Transverse colon (tissue), 4 donors: ENCODE measurements at regions not wholly inside any gene's neighbourhood (a gene's known extent, or its start where the extent isn't known, plus 50 kb on each side); places are given as distances from the start of the nearest gene placed in this dataset.
"Not testable (repeated sequence)": the region's sequence is repeated elsewhere in the genome, so short reads cannot be mapped to it uniquely, and the experiment has no call there.

Experiments
- DNase-seq: peaks from one replicate; pipeline ENCODE4 v3.0.0-alpha.2; 2019
- H3K27ac ChIP-seq, 4 donors: fragments of 200-600 bp; sonication (generic); 2 replicates each; pipeline ENCODE4 v1.5.1; 2016 to 2018; ENCODE audit warnings: inconsistent platforms in 4 of 4
- H3K27me3 ChIP-seq: fragments of 200-600 bp; sonication (generic); 2 replicates; pipeline ENCODE4 v1.5.1; 2017; ENCODE audit warnings: inconsistent platforms
- H3K36me3 ChIP-seq, 4 donors: fragments of 200-600 bp; sonication (generic); 2 replicates each; pipeline ENCODE4 v1.5.1; 2017 to 2019; ENCODE audit warnings: inconsistent platforms in 4 of 4
- H3K4me1 ChIP-seq, 4 donors: fragments of 200-600 bp; sonication (generic); 2 replicates each; pipeline ENCODE4 v1.5.1; 2017 to 2020; ENCODE audit warnings: inconsistent platforms in 4 of 4
- H3K4me3 ChIP-seq, 4 donors: fragments of 200-600 bp; sonication (generic); 1 replicate in 1 of 4; 2 replicates in 3 of 4; pipeline versions ENCODE4 v1.5.1 to v1.6.1; 2017 to 2019; ENCODE audit warnings: inconsistent platforms in 4 of 4
- H3K9me3 ChIP-seq, 2 donors: fragments of 200-600 bp; sonication (generic); 2 replicates each; pipeline ENCODE4 v1.5.1; 2017 to 2019; ENCODE audit warnings: inconsistent platforms in 2 of 2
- EP300 ChIP-seq: sonication (generic); formaldehyde crosslinking; IDR thresholded peaks from one replicate; pipeline ENCODE4 v1.6.1; 2017; ENCODE audit warnings: antibody characterized with exemption, low read depth
- POLR2A ChIP-seq: fragments of 450-650 bp; IDR thresholded peaks from one replicate; pipeline ENCODE4 v1.6.1; 2016; ENCODE audit warnings: antibody characterized with exemption, mild to moderate bottlenecking, moderate library complexity
- POLR2AphosphoS5 ChIP-seq, 3 donors: sonication (generic); formaldehyde crosslinking; IDR thresholded peaks; one replicate each; pipeline ENCODE4 v1.6.1; 2016; ENCODE audit warnings: antibody characterized with exemption in 3 of 3
- WGBS, 2 donors: methylation state at CpG; one replicate each; pipeline ENCODE4 v1.1.5; 2018; ENCODE audit warnings: low coverage in 1 of 2; 5-methylcytosine and 5-hydroxymethylcytosine counted together
- in situ Hi-C, 4 donors: fragments of 200-750 bp; cut with MboI; loops; one replicate each; pipeline versions ENCODE4 v1.15.0 to v1.15.1; 2017; ENCODE audit warnings: low sequenced_read_pairs in 3 of 4, low pct_ligation_motif_present in 1 of 4, low pct_unique_long_range_greater_than_20kb in 1 of 4
- intact Hi-C: fragments of 100-400 bp; cut with DNase I; formaldehyde crosslinking; loops from one replicate; pipeline ENCODE4 v1.15.1; 2023; ENCODE audit warnings: low total_unique reads
- TF ChIP-seq, protein P1 (sequence below), 5 experiments: fragments of 200-600 bp in 3 of 5; fragments of 450-650 bp in 2 of 5; sonication (generic) in 3 of 5; IDR thresholded peaks; 1 replicate in 2 of 5; 2 replicates in 3 of 5; pipeline ENCODE4 v1.5.1; 2016 to 2017; ENCODE audit warnings: antibody characterized with exemption in 5 of 5, inconsistent platforms in 3 of 5, mild to moderate bottlenecking in 2 of 5, moderate library complexity in 1 of 5

DNA sequence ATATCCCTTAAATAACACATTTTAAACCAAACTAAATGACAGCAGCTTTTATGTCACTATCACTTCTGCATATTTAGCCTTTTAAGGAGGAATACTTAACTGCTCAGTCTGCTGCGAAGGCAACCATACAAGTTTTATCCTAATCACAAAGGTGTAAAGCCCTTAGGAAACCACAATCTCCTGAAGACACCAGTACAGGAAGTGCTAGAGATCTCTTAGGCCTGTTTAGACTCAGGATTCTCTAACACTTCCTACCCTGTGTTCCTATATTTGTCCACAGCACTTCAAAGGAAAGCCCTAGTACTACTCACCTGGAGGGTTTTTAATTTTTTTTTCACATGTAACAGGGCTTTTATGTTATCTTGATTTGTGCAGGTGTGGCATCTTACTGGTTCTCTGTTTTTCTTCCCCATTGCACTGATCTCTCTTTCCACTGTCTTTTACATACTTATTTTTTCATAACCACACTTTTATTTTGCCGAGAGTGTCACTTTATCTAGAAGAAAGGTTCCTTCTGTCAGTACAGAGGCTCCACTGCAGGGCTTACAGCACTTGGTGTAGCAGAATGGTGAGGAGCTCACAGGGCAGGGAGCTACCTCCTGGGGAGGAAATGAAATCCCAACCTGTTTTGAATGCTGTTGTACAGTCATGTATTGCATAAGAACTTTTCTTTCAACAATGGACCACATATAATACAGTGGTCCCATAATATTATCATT, 1060.6 kb upstream of the ACO1 start:
- Histone ChIP-seq H3K9me3 (no peaks in the 10 kb centered on the region), H3K4me1 (no peaks in the 10 kb centered on the region), H3K27me3 (no peaks in the 10 kb centered on the region), H3K4me3 (no peak overlapping the region), H3K27ac (no peak overlapping the region), H3K36me3 (no peaks in the 10 kb centered on the region)
- TF ChIP-seq EP300, result no peak
- no peak for TF ChIP-seq POLR2A
- TF ChIP-seq, protein P1, sequence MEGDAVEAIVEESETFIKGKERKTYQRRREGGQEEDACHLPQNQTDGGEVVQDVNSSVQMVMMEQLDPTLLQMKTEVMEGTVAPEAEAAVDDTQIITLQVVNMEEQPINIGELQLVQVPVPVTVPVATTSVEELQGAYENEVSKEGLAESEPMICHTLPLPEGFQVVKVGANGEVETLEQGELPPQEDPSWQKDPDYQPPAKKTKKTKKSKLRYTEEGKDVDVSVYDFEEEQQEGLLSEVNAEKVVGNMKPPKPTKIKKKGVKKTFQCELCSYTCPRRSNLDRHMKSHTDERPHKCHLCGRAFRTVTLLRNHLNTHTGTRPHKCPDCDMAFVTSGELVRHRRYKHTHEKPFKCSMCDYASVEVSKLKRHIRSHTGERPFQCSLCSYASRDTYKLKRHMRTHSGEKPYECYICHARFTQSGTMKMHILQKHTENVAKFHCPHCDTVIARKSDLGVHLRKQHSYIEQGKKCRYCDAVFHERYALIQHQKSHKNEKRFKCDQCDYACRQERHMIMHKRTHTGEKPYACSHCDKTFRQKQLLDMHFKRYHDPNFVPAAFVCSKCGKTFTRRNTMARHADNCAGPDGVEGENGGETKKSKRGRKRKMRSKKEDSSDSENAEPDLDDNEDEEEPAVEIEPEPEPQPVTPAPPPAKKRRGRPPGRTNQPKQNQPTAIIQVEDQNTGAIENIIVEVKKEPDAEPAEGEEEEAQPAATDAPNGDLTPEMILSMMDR (IDR thresholded peaks at IDR 0.05), result no peak
- no peak for TF ChIP-seq POLR2AphosphoS5 (IDR thresholded peaks at IDR 0.05)
- 51 to 57% methylated on average over 2 of the region's 2 CpGs for WGBS, 2 donors
- no peak for DNase-seq
- intact Hi-C loops, result no loop called here
- in situ Hi-C loops, result loop anchor here in 1 of 4 donors (25.0 kb wide), 1 partner anchor 187 kb away; no protein-coding TSS in a partner anchor

DNA sequence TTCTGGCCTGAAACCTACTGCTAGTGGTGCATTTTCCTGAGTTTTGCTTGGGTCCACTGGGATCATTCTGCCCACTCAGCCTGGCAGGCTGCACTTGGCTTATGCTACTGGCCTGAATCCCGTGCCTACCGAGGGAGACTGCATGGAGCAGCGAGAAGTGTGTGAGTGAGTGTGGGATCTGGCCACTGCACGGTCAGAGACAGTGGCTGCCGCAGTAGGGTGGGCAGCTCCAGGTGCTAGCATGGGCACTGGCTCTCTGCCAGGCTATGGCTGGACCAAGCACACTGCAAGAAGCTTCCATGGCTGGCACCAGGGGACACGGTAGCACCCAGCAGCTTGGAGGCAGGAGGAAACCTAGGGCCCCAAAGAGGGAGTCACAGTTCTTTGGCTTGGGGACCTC, 1058.7 kb upstream of the ACO1 start:
- intact Hi-C loops, result no loop called here
- no peaks in the 10 kb centered on the region for H3K9me3 ChIP-seq
- no peak overlapping the region for H3K4me3 ChIP-seq
- DNase-seq, result no peak
- WGBS, 2 donors, result 93% methylated on average over 6 of the region's 6 CpGs; no CpG with 5 or more reads in 1 of the 2 donors
- H3K36me3 ChIP-seq, result no peaks in the 10 kb centered on the region
- no peaks in the 10 kb centered on the region for H3K27me3 ChIP-seq
- H3K27ac ChIP-seq, result no peak overlapping the region
- in situ Hi-C loops, result no loop called here
- H3K4me1 ChIP-seq, result no peaks in the 10 kb centered on the region
- TF ChIP-seq, protein P1 (IDR thresholded peaks at IDR 0.05), result no peak
- TF ChIP-seq POLR2A (no peak), EP300 (no peak), POLR2AphosphoS5 (IDR thresholded peaks at IDR 0.05) (no peak)

DNA sequence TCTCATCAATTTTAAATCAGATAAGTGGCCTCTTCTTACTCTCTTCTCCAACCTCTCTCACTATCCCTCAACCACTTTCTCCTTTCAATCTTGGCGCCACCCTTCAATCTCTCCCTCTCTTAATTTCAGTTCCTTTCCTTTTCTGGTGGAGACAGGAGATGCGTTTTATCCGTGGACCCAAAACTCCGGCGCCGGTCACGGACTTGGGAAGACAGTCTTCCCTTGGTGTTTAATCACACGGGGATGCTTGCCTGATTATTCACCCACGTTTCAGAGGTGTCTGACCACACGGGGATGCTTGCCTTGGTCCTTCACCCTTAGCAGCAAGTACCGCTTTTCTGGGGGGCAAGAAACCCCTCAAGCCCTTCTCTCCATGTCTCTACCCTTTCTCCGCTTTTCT, 1057.6 kb upstream of the ACO1 start:
- H3K4me1 ChIP-seq, in situ Hi-C loops, H3K27me3 ChIP-seq, H3K36me3 ChIP-seq, H3K4me3 ChIP-seq, intact Hi-C loops, DNase-seq, H3K27ac ChIP-seq, H3K9me3 ChIP-seq: not testable (repeated sequence)
- 89 to 93% methylated on average over 7 to 12 of the region's 12 CpGs for WGBS, 2 donors

DNA sequence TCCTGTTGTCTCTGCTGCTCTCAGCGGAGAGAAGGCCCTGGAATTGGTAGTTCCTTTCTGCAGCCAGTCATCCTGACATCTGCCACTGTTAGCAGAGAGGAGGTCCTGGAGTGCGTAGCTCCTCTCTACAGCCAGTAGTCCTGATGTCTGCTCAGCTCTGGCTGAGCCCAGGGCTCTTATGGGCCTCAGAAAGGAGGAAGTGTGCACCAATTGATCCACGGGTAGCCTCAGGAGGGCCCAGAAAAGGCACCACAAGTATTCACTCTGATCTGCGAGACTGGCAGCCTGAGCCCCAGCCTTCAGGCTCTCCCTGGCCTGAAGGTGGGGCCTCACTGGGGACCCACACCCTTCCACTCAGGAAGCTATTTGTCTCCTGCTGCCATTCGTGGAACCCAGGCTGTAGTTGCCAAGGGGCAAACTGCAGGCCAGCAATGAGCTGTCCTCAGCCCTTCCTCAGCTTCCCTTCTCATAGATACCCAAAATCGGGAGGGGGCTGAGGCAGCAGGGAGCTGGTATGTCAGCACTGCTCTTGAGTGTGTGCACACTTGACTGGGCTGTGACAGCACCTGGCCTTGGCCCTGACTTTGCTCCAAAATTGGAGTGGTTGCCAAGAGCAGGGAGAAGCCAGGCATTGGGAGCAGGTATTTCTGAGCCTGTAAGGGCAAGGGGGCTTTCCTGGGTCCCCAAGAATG, 1049.5 kb upstream of the ACO1 start:
- 63% methylated on average over 6 of the region's 6 CpGs; no CpG with 5 or more reads in 1 of the 2 donors for WGBS, 2 donors
- in situ Hi-C loops, result no loop called here
- H3K4me1 ChIP-seq, result no peaks in the 10 kb centered on the region
- intact Hi-C loops, result no loop called here
- H3K27me3 ChIP-seq, result no peaks in the 10 kb centered on the region
- no peaks in the 10 kb centered on the region for H3K36me3 ChIP-seq
- TF ChIP-seq EP300, result no peak
- no peak for TF ChIP-seq POLR2AphosphoS5 (IDR thresholded peaks at IDR 0.05)
- TF ChIP-seq, protein P1 (IDR thresholded peaks at IDR 0.05), result no peak
- no peak for TF ChIP-seq POLR2A
- no peak overlapping the region for H3K4me3 ChIP-seq
- H3K27ac ChIP-seq, result peak overlapping the region in 2 of 4 donors; percentile 1 to 55
- H3K9me3 ChIP-seq, result no peaks in the 10 kb centered on the region
- no peak for DNase-seq
